GM12874 (cell line): ENCODE measurements at regions not wholly inside any gene's neighbourhood (a gene's known extent, or its start where the extent isn't known, plus 50 kb on each side); places are given as distances from the start of the nearest gene placed in this dataset.

Experiments used
- TF ChIP-seq, protein P1 (sequence below): IDR thresholded peaks from 2 replicates; pipeline ENCODE4 v1.5.1; 2011; ENCODE audit warnings: low read depth, mild to moderate bottlenecking, control low read depth, low read length, moderate library complexity; ENCODE audit not compliant: insufficient read depth

DNA sequence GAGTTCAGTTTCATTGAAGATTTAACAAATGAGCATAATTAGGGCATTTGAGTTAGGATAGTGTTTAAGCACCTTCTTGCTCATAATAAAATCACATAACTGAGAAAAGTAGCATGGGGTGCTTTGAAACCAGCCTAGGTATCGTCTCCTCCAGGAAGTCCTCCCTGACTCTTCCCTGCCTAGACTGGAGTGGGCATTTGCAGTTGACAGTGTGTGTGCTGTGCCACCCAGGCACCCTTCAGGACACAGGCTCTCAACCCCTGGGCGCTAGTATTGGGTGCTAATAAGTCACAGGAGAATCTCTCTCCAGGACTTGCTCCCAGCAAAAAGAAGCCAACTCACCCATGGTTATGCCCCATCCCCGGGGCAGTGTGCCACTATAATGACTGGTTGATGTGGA is 584.1 kb downstream of the INSC start:
- TF ChIP-seq, protein P1, sequence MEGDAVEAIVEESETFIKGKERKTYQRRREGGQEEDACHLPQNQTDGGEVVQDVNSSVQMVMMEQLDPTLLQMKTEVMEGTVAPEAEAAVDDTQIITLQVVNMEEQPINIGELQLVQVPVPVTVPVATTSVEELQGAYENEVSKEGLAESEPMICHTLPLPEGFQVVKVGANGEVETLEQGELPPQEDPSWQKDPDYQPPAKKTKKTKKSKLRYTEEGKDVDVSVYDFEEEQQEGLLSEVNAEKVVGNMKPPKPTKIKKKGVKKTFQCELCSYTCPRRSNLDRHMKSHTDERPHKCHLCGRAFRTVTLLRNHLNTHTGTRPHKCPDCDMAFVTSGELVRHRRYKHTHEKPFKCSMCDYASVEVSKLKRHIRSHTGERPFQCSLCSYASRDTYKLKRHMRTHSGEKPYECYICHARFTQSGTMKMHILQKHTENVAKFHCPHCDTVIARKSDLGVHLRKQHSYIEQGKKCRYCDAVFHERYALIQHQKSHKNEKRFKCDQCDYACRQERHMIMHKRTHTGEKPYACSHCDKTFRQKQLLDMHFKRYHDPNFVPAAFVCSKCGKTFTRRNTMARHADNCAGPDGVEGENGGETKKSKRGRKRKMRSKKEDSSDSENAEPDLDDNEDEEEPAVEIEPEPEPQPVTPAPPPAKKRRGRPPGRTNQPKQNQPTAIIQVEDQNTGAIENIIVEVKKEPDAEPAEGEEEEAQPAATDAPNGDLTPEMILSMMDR, result no peak

DNA sequence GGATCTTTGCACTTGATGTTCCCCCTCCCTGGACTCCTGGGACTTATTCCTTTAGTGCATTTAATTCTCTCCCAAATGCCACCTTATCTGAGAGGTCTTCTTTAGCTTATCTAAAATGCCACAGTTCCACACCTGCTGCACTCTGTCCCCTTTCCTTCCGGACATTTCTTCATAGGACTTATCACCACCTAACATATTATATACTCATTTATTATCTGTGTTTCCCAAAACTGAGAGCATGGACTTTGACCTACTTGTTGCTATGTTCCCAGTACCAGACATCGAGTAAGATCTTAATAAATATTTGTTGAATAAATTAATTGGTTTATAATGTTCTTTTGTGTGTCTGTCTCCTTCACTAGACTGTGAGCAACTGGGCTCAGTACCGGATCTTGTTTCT is 585.3 kb downstream of the INSC start:
- TF ChIP-seq, protein P1, result no peak

DNA sequence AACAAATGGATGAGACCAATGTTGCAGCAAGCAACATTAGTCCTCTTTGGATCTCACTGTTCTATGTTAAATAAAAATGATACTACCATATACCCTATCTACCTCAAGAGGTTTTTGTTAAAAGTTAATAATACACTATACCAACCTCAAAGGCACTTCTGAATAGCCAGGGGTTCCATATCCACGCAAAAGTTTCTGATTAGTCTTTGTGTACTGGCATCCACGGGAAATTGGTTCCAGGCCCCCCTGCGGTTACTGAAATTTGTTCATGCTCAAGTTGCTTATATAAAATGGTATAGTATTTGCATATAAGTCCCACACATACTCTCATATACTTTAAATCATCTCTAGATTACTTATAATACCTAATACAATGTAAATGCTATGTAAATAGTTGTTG is 585.7 kb downstream of the INSC start:
- TF ChIP-seq, protein P1, result no peak

DNA sequence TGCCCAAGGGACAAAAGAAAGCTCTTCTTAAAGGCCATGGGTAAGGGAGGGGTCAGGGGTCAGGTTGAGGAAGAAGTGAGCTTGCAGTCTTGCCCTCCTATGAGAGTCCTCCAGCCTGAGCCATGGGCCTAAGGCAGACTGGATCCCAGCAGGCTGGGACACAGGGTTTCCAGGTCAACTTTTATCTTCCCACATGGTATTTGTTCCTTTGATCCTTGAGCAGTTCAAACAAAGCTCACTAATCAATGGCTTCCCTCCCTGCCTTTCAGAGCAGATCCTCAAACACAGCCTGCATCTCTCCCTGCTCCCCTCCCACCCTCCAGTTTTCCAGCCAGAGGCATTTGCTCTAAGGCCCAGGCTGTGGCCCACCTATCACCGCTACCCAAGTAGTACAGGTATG is 589.3 kb downstream of the INSC start:
- TF ChIP-seq, protein P1, result no peak

DNA sequence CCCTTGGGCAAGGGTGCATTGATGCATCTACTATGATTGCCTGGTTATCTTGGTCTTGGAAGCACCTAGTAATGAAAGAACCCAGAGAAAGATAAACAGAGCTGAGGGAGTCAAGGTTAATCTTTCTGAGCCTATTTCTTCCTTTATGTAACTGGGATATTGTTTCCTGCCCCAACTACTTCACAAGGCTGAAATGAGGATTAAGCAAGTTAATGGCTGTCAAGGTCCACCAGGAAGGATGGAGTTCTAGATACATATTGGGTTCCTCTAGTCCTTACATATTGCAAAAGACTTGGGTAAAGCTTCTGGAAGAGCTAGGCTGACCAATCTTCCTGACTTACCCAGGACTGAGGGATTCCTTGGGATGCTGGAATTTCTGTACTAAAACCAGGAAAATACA is 589.8 kb downstream of the INSC start:
- TF ChIP-seq, protein P1, result no peak

DNA sequence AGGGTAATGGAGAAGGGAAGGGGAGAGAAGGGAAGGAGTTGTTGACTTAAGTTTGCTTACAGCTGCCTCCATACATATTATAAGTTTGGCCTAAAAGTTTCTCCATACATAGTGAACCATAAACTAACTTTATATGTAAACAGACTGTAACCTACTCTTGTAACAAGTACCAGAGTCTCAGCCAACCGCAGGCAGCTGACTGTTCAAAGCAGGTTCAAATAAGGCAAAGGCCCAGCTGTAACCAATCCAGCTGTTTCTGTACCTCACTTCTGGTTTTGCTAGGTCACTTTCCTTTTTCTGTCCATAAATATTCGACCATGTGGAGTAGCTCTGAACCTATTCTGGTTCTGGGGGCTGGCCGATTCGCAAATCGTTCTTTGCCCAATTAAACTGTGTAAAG is 591.2 kb downstream of the INSC start:
- TF ChIP-seq, protein P1, result no peak

DNA sequence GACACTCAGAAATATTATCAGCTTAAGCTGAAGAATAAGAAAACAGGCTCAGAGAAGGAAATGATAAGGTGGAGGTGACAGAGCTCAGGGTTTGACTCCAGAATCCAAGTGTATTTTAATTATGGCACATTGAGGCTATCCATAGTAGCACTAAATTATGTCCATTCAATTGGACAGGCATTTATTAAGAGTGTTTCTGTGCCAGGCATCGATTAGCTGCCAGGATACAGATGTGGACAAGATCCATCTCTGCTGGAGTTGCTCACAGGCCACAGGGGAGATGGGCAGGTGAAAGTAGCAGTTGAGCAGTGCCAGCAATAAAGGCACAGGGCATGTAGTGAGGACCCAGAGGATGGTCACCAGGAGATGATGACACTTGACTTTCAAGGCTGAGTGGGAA is 592.5 kb downstream of the INSC start:
- TF ChIP-seq, protein P1, result no peak

DNA sequence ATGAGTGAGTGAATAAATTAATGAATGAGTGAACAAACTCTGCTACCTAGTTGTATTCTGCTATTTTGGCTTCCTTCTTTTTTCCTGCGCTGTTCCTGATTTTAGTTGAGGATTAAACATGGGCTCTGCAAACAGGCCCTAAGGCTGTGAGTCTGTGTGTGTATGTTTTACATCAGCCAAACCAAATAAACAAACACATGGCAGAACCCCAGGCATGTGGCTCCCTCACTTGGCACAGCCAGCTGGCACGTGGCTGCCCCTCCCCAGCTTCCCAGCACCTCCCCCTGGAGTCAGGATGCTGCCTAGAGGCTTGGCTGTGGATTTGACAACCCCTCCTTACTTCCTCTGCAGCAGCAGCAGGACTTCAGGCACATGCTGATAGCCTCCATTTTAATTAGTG is 593.2 kb downstream of the INSC start:
- TF ChIP-seq, protein P1, result no peak
